ENCODE measurements at regions not wholly inside any gene's neighbourhood (a gene's known extent, or its start where the extent isn't known, plus 50 kb on each side); places are given as distances from the start of the nearest gene placed in this dataset.

- no peak for TF ChIP-seq POLR2A (IDR thresholded peaks at IDR 0.05)
- no peak for TF ChIP-seq CTCF (IDR thresholded peaks at IDR 0.05)
Observed at GRCh38 chr2:120424274-120424796, 78.4 kb downstream of the INHBB start.
